Kidney (tissue), 13 donors: ENCODE measurements at regions not wholly inside any gene's neighbourhood (a gene's known extent, or its start where the extent isn't known, plus 50 kb on each side); places are given as distances from the start of the nearest gene placed in this dataset.
A peak's percentile ranks its signal among the peaks of the same experiment; 100 is the strongest.

ENCODE experiments used
- DNase-seq, 5 donors: peaks; one replicate each; pipeline ENCODE4 v3.0.0-alpha.2; 2013 to 2020
- FAIRE-seq: peaks from 2 replicates; lab custom pipeline; 2012; peaks lifted over from hg19 to GRCh38; lab: Jason Lieb, UNC
- H3K27ac ChIP-seq, 2 donors: one replicate each; pipeline ENCODE4 v1.7.0; 2013; ENCODE audit warnings: low read depth in 2 of 2, low read length in 2 of 2, inconsistent platforms in 1 of 2
- H3K27me3 ChIP-seq: one replicate; pipeline ENCODE4 v1.7.1; 2013; ENCODE audit warnings: low read length, inconsistent platforms; ENCODE audit not compliant: control insufficient read depth, insufficient read depth
- H3K36me3 ChIP-seq, 3 donors: one replicate each; pipeline versions ENCODE4 v1.7.0 to v1.7.1; 2013; ENCODE audit warnings: low read length in 3 of 3, control low read depth in 1 of 3, inconsistent platforms in 1 of 3; ENCODE audit not compliant: insufficient read depth in 3 of 3, control insufficient read depth in 2 of 3
- H3K4me1 ChIP-seq, 3 donors: one replicate each; pipeline versions ENCODE4 v1.7.0 to v1.7.1; 2013; ENCODE audit warnings: low read length in 3 of 3, inconsistent platforms in 1 of 3, low read depth in 1 of 3; ENCODE audit not compliant: control insufficient read depth in 2 of 3, insufficient read depth in 2 of 3
- H3K4me3 ChIP-seq, 3 donors: one replicate each; pipeline versions ENCODE4 v1.7.0 to v1.8.1; 2013; ENCODE audit warnings: low read length in 3 of 3, control low read depth in 1 of 3, inconsistent platforms in 1 of 3
- H3K9ac ChIP-seq, 3 donors: one replicate each; pipeline versions ENCODE4 v1.7.0 to v1.7.1; 2013; ENCODE audit warnings: low read length in 3 of 3, control low read depth in 1 of 3, inconsistent platforms in 1 of 3
- H3K9me3 ChIP-seq, 3 donors: one replicate each; pipeline versions ENCODE4 v1.7.0 to v1.7.1; 2013; ENCODE audit warnings: low read length in 3 of 3, control low read depth in 1 of 3, inconsistent platforms in 1 of 3; ENCODE audit not compliant: control insufficient read depth in 2 of 3, insufficient read depth in 1 of 3
- intact Hi-C: fragments of 100-400 bp; cut with DNase I; formaldehyde crosslinking; loops from one replicate; pipeline ENCODE4 v1.11.1; 2022
- TF ChIP-seq, protein P1 (sequence below): IDR thresholded peaks from 3 replicates; pipeline ENCODE4 v1.5.1; 2012; ENCODE audit warnings: mild to moderate bottlenecking, moderate library complexity, borderline replicate concordance; ENCODE audit not compliant: insufficient read depth; ENCODE audit errors: extremely low read depth
- donor health status: control.
- donor health status: control.
- donor health status: control.
- donor health status: control.
- donor health status: control.
- donor health status: DM: yes; HTN: yes; CAD: no.
- donor health status: Normal renal cell carcinoma (clear cell type).

DNA sequence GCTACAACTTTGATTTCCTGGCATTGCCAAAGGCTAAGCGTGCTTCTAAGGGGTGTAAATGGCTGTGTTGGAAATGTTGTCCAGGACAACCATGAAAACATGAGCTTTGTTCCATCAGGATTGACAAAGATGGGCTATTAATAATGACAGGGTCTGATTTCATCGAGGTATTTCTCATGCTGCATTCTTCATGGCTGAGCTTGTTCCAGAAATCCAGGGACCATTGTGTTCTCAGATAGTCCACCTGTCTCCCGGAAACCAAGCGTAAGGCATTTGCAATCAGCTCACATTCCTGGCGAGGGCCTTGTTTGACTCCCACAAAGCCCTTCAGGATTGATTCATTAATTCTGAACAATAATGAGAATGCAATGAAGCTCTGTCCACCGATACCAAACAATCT lies 111.3 kb downstream of the CD47 start:
- Histone ChIP-seq H3K9ac (no peak overlapping the region), H3K4me3 (no peak overlapping the region), H3K9me3 (no peaks in the 10 kb centered on the region), H3K4me1 (peaks cover 0 to 7% (median 0%) of the 10 kb centered on the region in 3 donors), H3K27me3 (no peaks in the 10 kb centered on the region), H3K27ac (no peak overlapping the region), H3K36me3 (no peaks in the 10 kb centered on the region)
- DNase-seq = peak in 1 of 5 donors; percentile 40
- no peak for FAIRE-seq
- intact Hi-C loops = no loop called here
- TF ChIP-seq, protein P1, sequence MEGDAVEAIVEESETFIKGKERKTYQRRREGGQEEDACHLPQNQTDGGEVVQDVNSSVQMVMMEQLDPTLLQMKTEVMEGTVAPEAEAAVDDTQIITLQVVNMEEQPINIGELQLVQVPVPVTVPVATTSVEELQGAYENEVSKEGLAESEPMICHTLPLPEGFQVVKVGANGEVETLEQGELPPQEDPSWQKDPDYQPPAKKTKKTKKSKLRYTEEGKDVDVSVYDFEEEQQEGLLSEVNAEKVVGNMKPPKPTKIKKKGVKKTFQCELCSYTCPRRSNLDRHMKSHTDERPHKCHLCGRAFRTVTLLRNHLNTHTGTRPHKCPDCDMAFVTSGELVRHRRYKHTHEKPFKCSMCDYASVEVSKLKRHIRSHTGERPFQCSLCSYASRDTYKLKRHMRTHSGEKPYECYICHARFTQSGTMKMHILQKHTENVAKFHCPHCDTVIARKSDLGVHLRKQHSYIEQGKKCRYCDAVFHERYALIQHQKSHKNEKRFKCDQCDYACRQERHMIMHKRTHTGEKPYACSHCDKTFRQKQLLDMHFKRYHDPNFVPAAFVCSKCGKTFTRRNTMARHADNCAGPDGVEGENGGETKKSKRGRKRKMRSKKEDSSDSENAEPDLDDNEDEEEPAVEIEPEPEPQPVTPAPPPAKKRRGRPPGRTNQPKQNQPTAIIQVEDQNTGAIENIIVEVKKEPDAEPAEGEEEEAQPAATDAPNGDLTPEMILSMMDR = no peak

DNA sequence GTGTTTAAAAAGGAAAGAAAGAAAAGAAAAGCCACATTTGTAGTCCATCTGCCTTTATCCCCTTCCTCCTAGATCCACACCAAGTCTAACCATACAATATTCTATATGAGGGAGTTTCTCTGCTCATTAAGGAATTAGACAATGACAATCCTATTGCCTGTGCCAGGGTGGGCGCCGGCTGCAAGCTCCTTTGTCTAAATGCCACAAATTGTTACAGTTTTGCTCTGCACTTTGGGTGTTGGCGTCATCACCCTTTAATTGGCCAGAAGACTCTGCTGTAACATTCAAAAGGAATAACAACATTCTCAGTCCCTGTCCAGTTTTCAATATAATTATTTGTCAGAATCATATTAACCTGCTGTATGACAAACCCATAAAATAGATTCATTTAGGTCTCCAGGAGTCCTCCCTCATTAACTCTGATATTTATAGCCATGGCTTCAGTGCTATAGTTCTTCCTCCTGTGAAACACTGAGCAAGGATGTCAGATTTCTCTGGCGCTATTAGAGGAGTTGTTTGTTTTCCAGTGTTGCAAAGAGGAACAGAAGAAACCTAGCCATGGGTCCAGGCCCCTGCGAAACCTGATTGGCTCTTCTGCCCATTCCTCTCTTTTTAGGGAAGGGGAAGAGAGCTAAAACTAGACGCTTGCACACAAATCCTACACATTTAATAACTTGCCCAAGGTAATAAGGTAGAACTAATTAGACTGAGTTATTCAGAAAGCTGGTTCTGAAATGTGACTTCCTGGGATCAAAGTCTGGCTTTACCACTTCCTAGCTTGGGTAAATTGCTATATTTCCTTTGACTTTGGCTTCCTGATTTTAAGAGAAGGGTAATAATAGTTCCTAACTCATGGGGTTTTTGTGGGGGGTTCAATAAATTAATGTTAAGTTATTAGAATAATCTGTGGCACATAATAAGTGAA lies 112.4 kb downstream of the CD47 start:
- FAIRE-seq (no peak), DNase-seq (peak in 2 of 5 donors; percentile 69 to 78)
- TF ChIP-seq, protein P1 = no peak
- no peak overlapping the region for H3K4me3 ChIP-seq
- no peaks in the 10 kb centered on the region for H3K9me3 ChIP-seq
- no peak overlapping the region for H3K27ac ChIP-seq
- H3K9ac ChIP-seq = no peak overlapping the region
- peaks cover 0 to 7% (median 0%) of the 10 kb centered on the region in 3 donors for H3K4me1 ChIP-seq
- no peaks in the 10 kb centered on the region for H3K27me3 ChIP-seq
- intact Hi-C loops = no loop called here
- no peaks in the 10 kb centered on the region for H3K36me3 ChIP-seq

DNA sequence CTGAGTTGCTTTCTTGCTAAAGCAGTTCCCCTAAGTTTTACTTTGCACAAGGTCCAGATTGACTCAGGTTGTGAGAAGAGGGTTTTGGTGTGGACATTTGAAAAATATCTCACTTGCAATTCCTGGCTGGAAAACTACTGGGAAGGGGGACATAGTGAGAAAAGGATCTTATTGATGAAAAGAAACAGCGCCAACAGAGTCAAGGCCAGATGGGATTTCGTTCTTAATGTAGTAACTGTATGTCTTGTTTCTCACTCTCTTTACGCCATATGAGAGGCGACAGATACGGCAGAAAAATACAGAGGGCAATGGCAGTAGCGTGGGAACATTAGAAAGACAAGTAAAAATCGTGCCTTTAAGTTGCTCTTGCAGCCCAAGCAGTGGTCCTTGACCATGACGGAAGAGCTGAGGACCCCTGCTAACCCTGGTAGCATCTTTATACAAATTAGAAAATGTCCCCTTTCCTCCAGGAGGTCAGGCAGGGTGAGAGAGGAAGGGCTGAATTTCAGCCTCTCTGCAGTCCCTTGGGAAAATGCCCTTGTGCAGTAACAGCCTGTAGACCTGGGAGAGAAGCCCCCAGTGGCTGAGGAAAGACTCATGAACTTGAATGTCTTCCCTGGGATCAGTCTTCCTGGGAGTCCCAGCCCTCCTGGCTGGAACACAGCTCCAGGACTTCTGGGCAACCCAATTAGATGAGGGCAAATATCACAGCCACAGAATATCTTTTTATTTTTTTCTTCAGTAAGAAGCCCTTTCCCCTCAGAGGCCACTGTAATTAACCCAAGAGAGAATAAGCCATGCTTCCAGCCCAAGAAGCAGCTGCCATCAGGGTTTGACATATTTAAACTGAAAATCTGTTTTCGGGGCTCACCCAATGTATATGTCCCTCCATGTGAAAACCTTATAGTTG lies 113.4 kb downstream of the CD47 start:
- TF ChIP-seq, protein P1 = no peak
- H3K9ac ChIP-seq = no peak overlapping the region
- no peak overlapping the region for H3K4me3 ChIP-seq
- H3K36me3 ChIP-seq = no peaks in the 10 kb centered on the region
- DNase-seq = no peak
- no peaks in the 10 kb centered on the region for H3K27me3 ChIP-seq
- H3K9me3 ChIP-seq = no peaks in the 10 kb centered on the region
- H3K4me1 ChIP-seq = peaks cover 0 to 7% (median 0%) of the 10 kb centered on the region in 3 donors
- intact Hi-C loops = no loop called here
- FAIRE-seq = no peak
- no peak overlapping the region for H3K27ac ChIP-seq
